NCI-H526 treated with DMSO at 0.1 percent for 48 hours (cell line): ENCODE measurements at regions not wholly inside any gene's neighbourhood (a gene's known extent, or its start where the extent isn't known, plus 50 kb on each side); places are given as distances from the start of the nearest gene placed in this dataset.
"Not testable (repeated sequence)": the region's sequence is repeated elsewhere in the genome, so short reads cannot be mapped to it uniquely, and the experiment has no call there.

Experiments used
- DNase-seq: peaks from one replicate; lab custom pipeline; 2025; lab: John Stamatoyannopoulos, UW

- DNase-seq = peak; percentile 96
Measured at GRCh38 chr4:53920116-53920515, 144.3 kb downstream of the CHIC2 start.

GRCh38 chr4:53919535-53919934 is 144.9 kb downstream of the CHIC2 start:
- no peak for DNase-seq

GRCh38 chr4:53917729-53918128 is 146.7 kb downstream of the CHIC2 start:
- no peak for DNase-seq

- DNase-seq = no peak
Measured at GRCh38 chr4:53916431-53916889, 147.9 kb downstream of the CHIC2 start.

- DNase-seq = no peak
Measured at GRCh38 chr4:53914313-53915016, 149.9 kb downstream of the CHIC2 start.

- DNase-seq = no peak
Measured at GRCh38 chr4:53913771-53914170, 150.6 kb downstream of the CHIC2 start.

GRCh38 chr4:53912766-53913497 is 151.5 kb downstream of the CHIC2 start:
- no peak for DNase-seq

- DNase-seq = peak; percentile 77
Measured at GRCh38 chr4:53908661-53909078, 155.7 kb downstream of the CHIC2 start.

GRCh38 chr4:53907772-53908171 is 156.6 kb downstream of the CHIC2 start:
- DNase-seq = peak; percentile 58

GRCh38 chr4:53906606-53907190 is 157.7 kb downstream of the CHIC2 start:
- DNase-seq = no peak

- peak; percentile 86 for DNase-seq
Measured at GRCh38 chr4:53905941-53906377, 158.4 kb downstream of the CHIC2 start.

GRCh38 chr4:53905276-53905940 is 159.0 kb downstream of the CHIC2 start:
- peak; percentile 86 for DNase-seq

- DNase-seq = no peak
Measured at GRCh38 chr4:53902786-53903185, 161.6 kb downstream of the CHIC2 start.

GRCh38 chr4:53900271-53900649 is 164.1 kb downstream of the CHIC2 start:
- DNase-seq = no peak

GRCh38 chr4:53899586-53900270 is 164.7 kb downstream of the CHIC2 start:
- DNase-seq = no peak

- DNase-seq = peak; percentile 13
Measured at GRCh38 chr4:53895137-53895536, 169.3 kb downstream of the CHIC2 start.

GRCh38 chr4:53890461-53890860 is 173.9 kb downstream of the CHIC2 start:
- no peak for DNase-seq

GRCh38 chr4:53889326-53890055 is 174.9 kb downstream of the CHIC2 start:
- no peak for DNase-seq

GRCh38 chr4:53886090-53886489 is 178.3 kb downstream of the CHIC2 start:
- peak; percentile 80 for DNase-seq

- no peak for DNase-seq
Measured at GRCh38 chr4:53885668-53886067, 178.7 kb downstream of the CHIC2 start.

- DNase-seq = not testable (repeated sequence)
Measured at GRCh38 chr4:53877096-53877495, 187.3 kb downstream of the CHIC2 start.
